Breast epithelium (tissue), 3 donors: ENCODE measurements at regions not wholly inside any gene's neighbourhood (a gene's known extent, or its start where the extent isn't known, plus 50 kb on each side); places are given as distances from the start of the nearest gene placed in this dataset.

Experiments
- POLR2A ChIP-seq: fragments of 450-650 bp; IDR thresholded peaks from one replicate; pipeline ENCODE4 v1.6.1; 2016; ENCODE audit warnings: antibody characterized with exemption, mild to moderate bottlenecking, moderate library complexity
- TF ChIP-seq, protein P1 (sequence below), 3 donors: fragments of 450-650 bp; IDR thresholded peaks; one replicate each; pipeline ENCODE4 v1.5.1; 2016 to 2017; ENCODE audit warnings: antibody characterized with exemption in 3 of 3, mild to moderate bottlenecking in 3 of 3, moderate library complexity in 3 of 3

DNA sequence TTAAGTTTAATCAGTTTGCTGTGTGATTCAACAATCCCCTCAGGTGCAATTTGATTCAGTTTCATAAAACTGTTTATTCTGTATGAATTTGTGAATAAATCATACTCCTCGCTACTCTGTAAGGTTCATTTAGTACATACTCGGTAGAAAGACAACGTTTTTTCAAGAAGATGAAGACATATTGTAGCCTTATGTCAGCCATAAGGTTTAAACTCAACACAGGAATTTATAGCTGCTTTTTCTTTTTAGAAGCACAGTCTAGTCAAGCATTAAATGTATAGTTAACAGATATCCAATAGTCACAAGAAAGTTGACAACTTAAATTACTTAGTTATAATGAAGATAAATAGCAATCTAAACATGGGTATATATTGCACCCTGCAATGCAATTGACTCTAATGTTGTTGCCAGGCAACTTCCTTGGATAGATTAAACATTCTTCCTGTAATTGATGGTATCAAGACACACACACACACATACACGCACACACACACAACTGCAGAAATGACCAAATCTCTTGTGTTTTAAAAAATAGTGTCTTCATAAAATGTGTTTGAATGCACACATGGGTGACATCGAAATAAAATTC lies 151.5 kb upstream of the MGAT4C start:
- TF ChIP-seq POLR2A = no peak
- TF ChIP-seq, protein P1, sequence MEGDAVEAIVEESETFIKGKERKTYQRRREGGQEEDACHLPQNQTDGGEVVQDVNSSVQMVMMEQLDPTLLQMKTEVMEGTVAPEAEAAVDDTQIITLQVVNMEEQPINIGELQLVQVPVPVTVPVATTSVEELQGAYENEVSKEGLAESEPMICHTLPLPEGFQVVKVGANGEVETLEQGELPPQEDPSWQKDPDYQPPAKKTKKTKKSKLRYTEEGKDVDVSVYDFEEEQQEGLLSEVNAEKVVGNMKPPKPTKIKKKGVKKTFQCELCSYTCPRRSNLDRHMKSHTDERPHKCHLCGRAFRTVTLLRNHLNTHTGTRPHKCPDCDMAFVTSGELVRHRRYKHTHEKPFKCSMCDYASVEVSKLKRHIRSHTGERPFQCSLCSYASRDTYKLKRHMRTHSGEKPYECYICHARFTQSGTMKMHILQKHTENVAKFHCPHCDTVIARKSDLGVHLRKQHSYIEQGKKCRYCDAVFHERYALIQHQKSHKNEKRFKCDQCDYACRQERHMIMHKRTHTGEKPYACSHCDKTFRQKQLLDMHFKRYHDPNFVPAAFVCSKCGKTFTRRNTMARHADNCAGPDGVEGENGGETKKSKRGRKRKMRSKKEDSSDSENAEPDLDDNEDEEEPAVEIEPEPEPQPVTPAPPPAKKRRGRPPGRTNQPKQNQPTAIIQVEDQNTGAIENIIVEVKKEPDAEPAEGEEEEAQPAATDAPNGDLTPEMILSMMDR (IDR thresholded peaks at IDR 0.05) = no peak
